IMR-90 (cell line): ENCODE measurements at regions not wholly inside any gene's neighbourhood (a gene's known extent, or its start where the extent isn't known, plus 50 kb on each side); places are given as distances from the start of the nearest gene placed in this dataset.

ENCODE experiments used
- ATAC-seq: fragments of 200-7000 bp; cut with Tn5 transposase; 2 replicates; pipeline ENCODE4 v1.9.1; 2020; ENCODE audit warnings: low read depth, mild to moderate bottlenecking, moderate library complexity
- BruUV-seq: library from RNA; stranded (reverse); fragments of 400-500 nt; replicated peaks from 2 replicates; lab custom pipeline; 2021; lab: Mats Ljungman, UMichigan
- CTCF ChIA-PET: fragments of 300-600 bp; formaldehyde crosslinking; extraction: SDS; loops from one replicate; lab custom pipeline; 2021; ENCODE audit warnings: antibody characterized with exemption; lab: Yijun Ruan, JAX
- POLR2A ChIA-PET: fragments of 300-600 bp; sonication (Branson Sonifier 250); formaldehyde crosslinking; loops from one replicate; lab custom pipeline; 2022; ENCODE audit warnings: antibody characterized with exemption; ENCODE audit not compliant: unreplicated experiment; lab: Charles Lee
- DNase-seq: peaks from one replicate; pipeline ENCODE4 v3.0.0; 2013
- H2AFZ ChIP-seq: replicated peaks from 2 replicates; pipeline ENCODE3; 2013; ENCODE audit warnings: low read length, mild to moderate bottlenecking; ENCODE audit not compliant: poor library complexity
- H2AK5ac ChIP-seq: 2 replicates; pipeline ENCODE4 v1.6.1; 2013; ENCODE audit warnings: low read depth, low read length, inconsistent platforms
- H2AK9ac ChIP-seq: replicated peaks from 2 replicates; pipeline ENCODE3; 2013; ENCODE audit warnings: mild to moderate bottlenecking, low read depth, low read length, moderate library complexity; ENCODE audit not compliant: poor library complexity
- H2BK120ac ChIP-seq: 2 replicates; pipeline ENCODE4 v1.6.1; 2013; ENCODE audit warnings: low read depth, low read length, inconsistent platforms
- H2BK15ac ChIP-seq: 3 replicates; pipeline ENCODE4 v1.6.1; 2013; ENCODE audit warnings: low read depth, low read length, inconsistent platforms
- H2BK20ac ChIP-seq: 2 replicates; pipeline ENCODE4 v1.6.1; 2013; ENCODE audit warnings: low read depth, mild to moderate bottlenecking, inconsistent platforms, low read length, moderate library complexity
- H2BK5ac ChIP-seq: 2 replicates; pipeline ENCODE4 v1.6.1; 2013; ENCODE audit warnings: mild to moderate bottlenecking, low read depth, low read length, inconsistent platforms; ENCODE audit not compliant: poor library complexity, severe bottlenecking
- H3K14ac ChIP-seq: replicated peaks from 2 replicates; pipeline ENCODE4 v1.6.1; 2013; ENCODE audit warnings: low read depth, low read length, inconsistent platforms
- H3K18ac ChIP-seq: 2 replicates; pipeline ENCODE4 v1.6.1; 2013; ENCODE audit warnings: low read depth, low read length, control low read depth
- H3K23ac ChIP-seq: 2 replicates; pipeline ENCODE4 v1.6.1; 2013; ENCODE audit warnings: low read depth, low read length, inconsistent platforms
- H3K27ac ChIP-seq: 2 replicates; pipeline ENCODE4 v1.5.1; 2013; ENCODE audit warnings: mild to moderate bottlenecking, control low read depth, low read length; ENCODE audit not compliant: insufficient read depth
- H3K27me3 ChIP-seq: 2 replicates; pipeline ENCODE4 v1.6.1; 2013; ENCODE audit warnings: low read length; ENCODE audit not compliant: control insufficient read depth, insufficient read depth
- H3K36me3 ChIP-seq: 2 replicates; pipeline ENCODE4 v1.6.1; 2013; ENCODE audit warnings: low read length, mixed read lengths; ENCODE audit not compliant: control insufficient read depth, insufficient read depth
- H3K4ac ChIP-seq: 2 replicates; pipeline ENCODE4 v1.6.1; 2013; ENCODE audit warnings: low read depth, low read length, inconsistent platforms
- H3K4me1 ChIP-seq: 2 replicates; pipeline ENCODE4 v1.6.1; 2013; ENCODE audit warnings: low read length, mixed read lengths; ENCODE audit not compliant: control insufficient read depth, insufficient read depth
- H3K4me2 ChIP-seq: 2 replicates; pipeline ENCODE4 v1.6.1; 2013; ENCODE audit warnings: low read depth, mild to moderate bottlenecking, control low read depth, low read length, moderate library complexity
- H3K4me3 ChIP-seq: 2 replicates; pipeline ENCODE4 v1.5.1; 2013; ENCODE audit warnings: low read depth, mild to moderate bottlenecking, control low read depth, low read length, moderate library complexity; ENCODE audit not compliant: insufficient read depth
- H3K56ac ChIP-seq: 2 replicates; pipeline ENCODE4 v1.6.1; 2013; ENCODE audit warnings: low read length, inconsistent platforms; ENCODE audit not compliant: insufficient read depth; ENCODE audit errors: extremely low read depth
- H3K79me1 ChIP-seq, 2 experiments: 2 replicates each; pipeline ENCODE4 v1.6.1; 2013; ENCODE audit warnings: low read length in 2 of 2, inconsistent platforms in 1 of 2, low read depth in 1 of 2
- H3K9ac ChIP-seq: 2 replicates; pipeline ENCODE4 v1.6.1; 2013; ENCODE audit warnings: low read depth, low read length, control low read depth
- H3K9me1 ChIP-seq: 2 replicates; pipeline ENCODE4 v1.6.1; 2013; ENCODE audit warnings: low read length, inconsistent platforms; ENCODE audit not compliant: insufficient read depth
- H3K9me3 ChIP-seq: 2 replicates; pipeline ENCODE4 v1.6.1; 2013; ENCODE audit warnings: low read length; ENCODE audit not compliant: control insufficient read depth, insufficient read depth
- H4K20me1 ChIP-seq: 2 replicates; pipeline ENCODE4 v1.6.1; 2013; ENCODE audit warnings: low read length, inconsistent platforms; ENCODE audit not compliant: insufficient read depth
- H4K5ac ChIP-seq: 2 replicates; pipeline ENCODE4 v1.6.1; 2013; ENCODE audit warnings: mild to moderate bottlenecking, low read depth, low read length, control low read depth
- H4K8ac ChIP-seq, 2 experiments: 2 replicates each; pipeline ENCODE4 v1.6.1; 2013; ENCODE audit warnings: low read depth in 2 of 2, low read length in 2 of 2, control low read depth in 1 of 2, inconsistent platforms in 1 of 2
- H4K91ac ChIP-seq: 2 replicates; pipeline ENCODE4 v1.6.1; 2013; ENCODE audit warnings: low read depth, low read length, inconsistent platforms; ENCODE audit not compliant: insufficient read depth
- CEBPB ChIP-seq: IDR thresholded peaks from 2 replicates; pipeline ENCODE4 v1.6.1; 2012; ENCODE audit warnings: low read depth, low read length, improper control_type of control experiment
- CTCF ChIP-seq: conservative IDR thresholded peaks from 2 replicates; pipeline ENCODE4 v1.5.1; 2012; ENCODE audit warnings: mild to moderate bottlenecking, low read depth, low read length, improper control_type of control experiment
- ELK1 ChIP-seq: fragments of 150-350 bp; IDR thresholded peaks from 2 replicates; pipeline ENCODE4 v1.6.1; 2016; ENCODE audit warnings: low read depth, mild to moderate bottlenecking, low read length, moderate library complexity, borderline replicate concordance
- MAFK ChIP-seq: IDR thresholded peaks from 2 replicates; pipeline ENCODE4 v1.6.1; 2012; ENCODE audit warnings: low read depth, low read length, improper control_type of control experiment
- MAZ ChIP-seq: IDR thresholded peaks from 2 replicates; pipeline ENCODE4 v1.6.1; 2012; ENCODE audit warnings: low read depth, mild to moderate bottlenecking, low read length, improper control_type of control experiment, moderate library complexity, borderline replicate concordance
- MXI1 ChIP-seq: IDR thresholded peaks from 2 replicates; pipeline ENCODE4 v1.6.1; 2012; ENCODE audit warnings: low read depth, mild to moderate bottlenecking, low read length, moderate library complexity, borderline replicate concordance
- NFE2L2 ChIP-seq: fragments of 150-350 bp; IDR thresholded peaks from 2 replicates; pipeline ENCODE4 v1.6.1; 2016; ENCODE audit warnings: low read depth, mild to moderate bottlenecking, low read length
- POLR2A ChIP-seq: IDR thresholded peaks from 2 replicates; pipeline ENCODE4 v1.6.1; 2012; ENCODE audit warnings: mild to moderate bottlenecking, low read depth, low read length
- RCOR1 ChIP-seq: IDR thresholded peaks from 2 replicates; pipeline ENCODE4 v1.6.1; 2012; ENCODE audit warnings: mild to moderate bottlenecking, low read length, improper control_type of control experiment; ENCODE audit not compliant: insufficient replicate concordance
- RFX5 ChIP-seq: IDR thresholded peaks from 2 replicates; pipeline ENCODE4 v1.8.0; 2012; ENCODE audit warnings: low read depth, mild to moderate bottlenecking, low read length, moderate library complexity
- SMC3 ChIP-seq: fragments of 150-350 bp; IDR thresholded peaks from 2 replicates; pipeline ENCODE4 v1.6.1; 2016; ENCODE audit warnings: low read depth, mild to moderate bottlenecking, antibody characterized with exemption, low read length, moderate library complexity
- USF2 ChIP-seq: fragments of 150-350 bp; IDR thresholded peaks from 2 replicates; pipeline ENCODE4 v1.6.1; 2017; ENCODE audit warnings: mild to moderate bottlenecking, antibody characterized with exemption, low read length, low read depth
- WGBS, 2 experiments: methylation state at CpG; one replicate each; pipeline versions ENCODE4 v1.1.5 to v1.1.7; 2013; ENCODE audit warnings: missing lambda C conversion rate in 2 of 2; ENCODE audit not compliant: insufficient read length in 1 of 2; ENCODE audit errors: extremely low coverage in 2 of 2; 5-methylcytosine and 5-hydroxymethylcytosine counted together
- dilution Hi-C: fragments of 300-500 bp; cut with HindIII; formaldehyde crosslinking; loops from one replicate; pipeline ENCODE4 v1.14.3; 2018; ENCODE audit warnings: low sequenced_read_pairs; ENCODE audit not compliant: unreplicated experiment
- in situ Hi-C: fragments of 300-500 bp; cut with MboI; formaldehyde crosslinking; loops from 3 replicates; pipeline ENCODE4 v1.14.3; 2019; ENCODE audit warnings: low sequenced_read_pairs, inconsistent platforms, mixed read lengths
- intact Hi-C: fragments of 100-400 bp; cut with micrococcal nuclease; formaldehyde crosslinking; loops from 2 replicates; pipeline ENCODE4 v1.10.0; 2022

GRCh38 chr17:74019860-74020259, 183.6 kb upstream of the RPL38 start:
- in situ Hi-C loops = loop anchor here (10.0 kb wide), 1 partner anchor 65 kb away; no protein-coding TSS in a partner anchor
- no peak for DNase-seq
- no CpG with 5 or more reads among the region's 1 CpG for WGBS, 2 experiments

More at GRCh38 chr17:74019860-74020259, 183.6 kb upstream of the RPL38 start:
- H4K20me1 ChIP-seq = no peaks in the 10 kb centered on the region
- no peak overlapping the region for H3K4me2 ChIP-seq
- dilution Hi-C loops = no loop called here
- H2AK5ac ChIP-seq = no peak overlapping the region
- H3K4me1 ChIP-seq = no peaks in the 10 kb centered on the region
- H2AK9ac ChIP-seq = no peak overlapping the region
- no peak overlapping the region for H3K14ac ChIP-seq
- CTCF ChIA-PET = interaction anchor here (0.7 kb wide), 2 partner anchors 11 to 24 kb away, joined by 3 read pairs; no protein-coding TSS in a partner anchor
- H3K36me3 ChIP-seq = no peaks in the 10 kb centered on the region
- no peak overlapping the region for H2BK15ac ChIP-seq
- no peak overlapping the region for H3K4ac ChIP-seq
- H4K8ac ChIP-seq = no peak overlapping the region
- peaks cover 24% of the 10 kb centered on the region for H3K9me3 ChIP-seq
- H3K23ac ChIP-seq = no peak overlapping the region
- no peak overlapping the region for H3K4me3 ChIP-seq
- no peak overlapping the region for H3K18ac ChIP-seq
- no peak overlapping the region for H2BK120ac ChIP-seq
- H2AFZ ChIP-seq = no peak overlapping the region
- H3K79me1 ChIP-seq = no peaks in the 10 kb centered on the region
- H2BK20ac ChIP-seq = no peak overlapping the region
- POLR2A ChIA-PET = no interaction called here
- ATAC-seq = no peak
- H2BK5ac ChIP-seq = no peak overlapping the region
- no TSS peak for BruUV-seq
- intact Hi-C loops = no loop called here
- H3K56ac ChIP-seq = no peak overlapping the region
- H3K9me1 ChIP-seq = no peaks in the 10 kb centered on the region
- no peak overlapping the region for H4K5ac ChIP-seq
- TF ChIP-seq RCOR1 (no peak), CEBPB (no peak), MXI1 (no peak), MAZ (no peak), USF2 (no peak), MAFK (no peak), SMC3 (no peak), RFX5 (no peak), POLR2A (no peak), NFE2L2 (no peak), CTCF (no peak), ELK1 (no peak)
- no peak overlapping the region for H3K27ac ChIP-seq
- no peak overlapping the region for H3K9ac ChIP-seq
- no peak overlapping the region for H4K91ac ChIP-seq
- no peaks in the 10 kb centered on the region for H3K27me3 ChIP-seq
